ENCODE measurements at regions not wholly inside any gene's neighbourhood (a gene's known extent, or its start where the extent isn't known, plus 50 kb on each side); places are given as distances from the start of the nearest gene placed in this dataset.

- H3K9me3 Mint-ChIP-seq = peaks cover 5 to 8% of the 10 kb centered on the region in 2 donors
- ATAC-seq = no peak
- H3K27ac Mint-ChIP-seq = no peak overlapping the region
- H3K4me1 Mint-ChIP-seq = no peaks in the 10 kb centered on the region
- H3K4me3 Mint-ChIP-seq = no peak overlapping the region
- no peaks in the 10 kb centered on the region for H3K27me3 Mint-ChIP-seq
- no peak for DNase-seq
Measured at GRCh38 chr7:21041666-21042065, 255.0 kb upstream of the SP8 start.

- ATAC-seq (no peak), DNase-seq (no peak)
- H3K4me1 Mint-ChIP-seq = no peaks in the 10 kb centered on the region
- H3K9me3 Mint-ChIP-seq = no peaks in the 10 kb centered on the region
- no peaks in the 10 kb centered on the region for H3K27me3 Mint-ChIP-seq
- H3K27ac Mint-ChIP-seq = no peak overlapping the region
- no peak overlapping the region for H3K4me3 Mint-ChIP-seq
Measured at GRCh38 chr7:21044384-21044783, 257.7 kb upstream of the SP8 start.

DNA sequence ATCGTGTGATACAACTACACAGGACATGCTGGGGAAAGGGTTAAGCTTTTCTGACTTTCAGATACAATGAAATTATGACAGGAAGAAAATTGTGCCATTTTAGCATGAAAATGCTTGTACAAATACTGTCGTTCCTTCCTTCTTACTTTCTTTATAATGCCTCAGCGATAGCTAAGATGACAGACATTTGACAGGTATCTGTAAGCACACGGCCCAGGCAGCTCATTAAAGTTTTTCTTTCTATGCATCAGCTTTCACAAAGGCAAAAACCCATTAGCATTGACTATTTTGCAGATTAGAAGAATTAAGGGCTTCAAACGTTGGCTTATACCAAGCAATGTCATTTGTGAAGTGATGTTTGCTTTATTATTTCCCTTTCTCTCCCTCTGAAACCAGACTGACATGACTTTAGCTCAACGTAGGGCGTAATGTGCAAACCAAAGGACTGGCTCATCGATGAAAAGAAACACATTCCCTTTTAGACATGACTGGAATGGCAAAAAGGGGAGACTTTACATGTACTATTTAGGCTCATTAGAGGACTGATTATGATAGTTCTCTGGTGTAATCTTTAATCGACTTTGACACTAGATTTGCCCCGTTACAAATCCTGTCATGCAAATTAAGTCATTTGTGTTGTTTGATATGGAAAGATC, 258.4 kb upstream of the SP8 start:
- H3K4me1 Mint-ChIP-seq = no peaks in the 10 kb centered on the region
- H3K27me3 Mint-ChIP-seq = no peaks in the 10 kb centered on the region
- H3K9me3 Mint-ChIP-seq = no peaks in the 10 kb centered on the region
- ATAC-seq = no peak
- H3K4me3 Mint-ChIP-seq = no peak overlapping the region
- H3K27ac Mint-ChIP-seq = no peak overlapping the region
- no peak for DNase-seq

DNA sequence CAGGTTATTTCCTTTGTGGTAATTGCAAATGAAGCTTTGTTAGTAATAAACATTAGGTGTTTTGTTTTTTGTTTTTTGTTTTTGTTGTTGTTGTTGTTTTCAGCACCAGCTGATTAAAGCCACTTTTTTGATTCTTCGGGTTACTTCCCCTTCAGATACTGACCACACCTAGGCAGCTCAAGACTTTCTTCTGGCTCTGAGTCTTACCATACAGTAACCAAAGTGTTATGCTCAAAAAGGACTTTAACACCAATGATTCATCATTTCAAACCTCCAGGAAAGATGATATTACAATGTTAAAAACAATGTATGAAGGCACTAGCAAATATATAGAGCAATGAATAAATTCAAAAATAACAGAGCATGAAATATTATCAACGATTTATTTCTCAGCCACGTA, 265.2 kb upstream of the SP8 start:
- H3K27ac Mint-ChIP-seq = no peak overlapping the region
- H3K27me3 Mint-ChIP-seq = no peaks in the 10 kb centered on the region
- H3K9me3 Mint-ChIP-seq = no peaks in the 10 kb centered on the region
- H3K4me3 Mint-ChIP-seq = no peak overlapping the region
- DNase-seq (no peak), ATAC-seq (no peak)
- H3K4me1 Mint-ChIP-seq = no peaks in the 10 kb centered on the region

DNA sequence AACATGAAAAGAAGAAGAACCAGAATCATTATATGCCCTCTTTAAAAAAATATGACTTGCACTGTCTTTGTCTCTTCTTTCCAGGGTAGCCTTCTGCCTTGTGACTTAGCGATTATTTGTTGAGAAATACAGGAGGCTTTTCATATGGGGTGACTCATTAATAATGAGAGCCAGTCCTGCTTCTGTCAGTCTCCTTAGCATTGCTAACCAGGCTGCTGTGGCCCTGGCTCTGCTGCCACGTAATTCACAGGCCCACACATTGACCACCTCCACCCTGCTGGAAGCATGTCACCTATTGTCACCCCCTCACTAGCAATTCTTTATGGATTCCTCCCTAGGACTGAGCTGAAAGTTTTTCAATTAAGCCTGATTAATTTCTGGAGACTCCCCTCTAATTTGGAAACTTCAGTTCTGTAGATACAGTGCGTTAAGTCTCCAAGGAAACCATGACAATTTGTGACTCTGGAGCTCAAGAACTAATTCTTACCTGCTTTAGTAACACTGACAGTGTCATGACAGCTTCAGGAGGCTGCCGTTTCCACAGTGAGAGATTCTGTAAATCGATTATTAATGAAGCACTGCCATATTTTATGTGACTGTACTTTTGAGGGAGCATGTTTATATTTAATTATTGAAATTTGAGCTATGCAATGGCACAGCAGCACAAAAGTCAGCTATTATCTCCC, 267.9 kb upstream of the SP8 start:
- Mint-ChIP-seq H3K4me3 (no peak overlapping the region), H3K9me3 (no peaks in the 10 kb centered on the region), H3K4me1 (no peaks in the 10 kb centered on the region), H3K27ac (no peak overlapping the region), H3K27me3 (no peaks in the 10 kb centered on the region)
- no peak for DNase-seq
- ATAC-seq = no peak

- no peaks in the 10 kb centered on the region for H3K4me1 Mint-ChIP-seq
- DNase-seq = no peak
- peaks cover 0 to 5% of the 10 kb centered on the region in 2 donors for H3K9me3 Mint-ChIP-seq
- H3K27me3 Mint-ChIP-seq = no peaks in the 10 kb centered on the region
- H3K27ac Mint-ChIP-seq = no peak overlapping the region
- no peak for ATAC-seq
- H3K4me3 Mint-ChIP-seq = no peak overlapping the region
Measured at GRCh38 chr7:21059069-21059468, 272.4 kb upstream of the SP8 start.

GRCh38 chr7:21063106-21063505, 276.4 kb upstream of the SP8 start:
- Mint-ChIP-seq H3K4me1 (no peaks in the 10 kb centered on the region), H3K4me3 (no peak overlapping the region), H3K9me3 (peaks cover 0 to 5% of the 10 kb centered on the region in 2 donors), H3K27ac (no peak overlapping the region), H3K27me3 (no peaks in the 10 kb centered on the region)
- ATAC-seq (no peak), DNase-seq (no peak)

- DNase-seq (no peak), ATAC-seq (no peak)
- Mint-ChIP-seq H3K27ac (no peak overlapping the region), H3K27me3 (no peaks in the 10 kb centered on the region), H3K4me3 (no peak overlapping the region), H3K9me3 (peaks cover 0 to 5% of the 10 kb centered on the region in 2 donors), H3K4me1 (no peaks in the 10 kb centered on the region)
Measured at GRCh38 chr7:21064698-21065648, 278.3 kb upstream of the SP8 start.

DNA sequence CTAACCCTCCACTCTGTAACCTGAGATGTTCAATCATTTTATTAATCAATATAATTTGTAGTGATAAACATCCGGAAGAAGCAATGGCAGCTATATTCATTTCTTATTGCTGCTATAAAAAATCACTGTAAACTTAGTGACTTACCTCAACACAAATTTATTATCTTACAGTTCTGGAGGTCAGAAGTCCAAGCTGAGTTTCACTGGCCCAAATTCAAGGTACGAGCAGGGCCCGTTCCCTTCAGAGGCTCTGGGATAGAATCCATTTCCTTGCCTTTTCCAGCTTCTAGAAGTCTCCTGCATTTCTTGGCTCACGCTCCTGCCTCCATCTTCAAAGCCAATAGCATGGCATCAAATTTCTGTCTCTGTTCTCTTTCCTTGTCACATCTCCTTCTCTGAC, 279.5 kb upstream of the SP8 start:
- Mint-ChIP-seq H3K9me3 (peaks cover 0 to 5% of the 10 kb centered on the region in 2 donors), H3K27me3 (no peaks in the 10 kb centered on the region), H3K4me1 (no peaks in the 10 kb centered on the region), H3K4me3 (no peak overlapping the region), H3K27ac (no peak overlapping the region)
- ATAC-seq (no peak), DNase-seq (no peak)

GRCh38 chr7:21067216-21067615, 280.5 kb upstream of the SP8 start:
- H3K27ac Mint-ChIP-seq = no peak overlapping the region
- no peaks in the 10 kb centered on the region for H3K4me1 Mint-ChIP-seq

DNA sequence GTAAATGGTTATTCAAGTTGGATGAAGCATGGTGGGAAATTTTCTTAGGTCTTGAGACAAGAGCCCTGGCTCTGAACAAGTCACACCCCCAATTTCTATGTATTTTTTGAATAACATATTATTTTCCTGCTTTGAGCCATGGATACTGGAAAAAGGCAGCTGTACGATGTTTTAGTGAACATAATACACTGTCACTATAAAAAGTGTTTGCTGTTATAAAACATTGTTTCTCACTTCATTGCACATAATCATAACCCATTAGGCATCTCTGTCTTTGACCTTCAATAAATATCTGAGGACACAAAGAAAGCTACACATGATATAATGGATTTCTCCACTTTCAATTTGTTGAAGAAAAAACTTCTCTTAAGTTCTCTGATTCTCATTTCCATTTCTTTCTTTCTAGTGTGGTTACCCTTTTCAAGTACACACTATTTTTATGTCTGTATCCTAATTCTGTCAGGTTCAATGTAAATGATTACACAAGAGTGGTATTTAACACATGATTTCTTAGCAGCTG, 283.9 kb upstream of the SP8 start:
- peaks cover 7% of the 10 kb centered on the region for H3K27me3 Mint-ChIP-seq
- DNase-seq (no peak), ATAC-seq (no peak)
- no peaks in the 10 kb centered on the region for H3K9me3 Mint-ChIP-seq
- H3K4me3 Mint-ChIP-seq = no peak overlapping the region
- H3K4me1 Mint-ChIP-seq = no peaks in the 10 kb centered on the region
- H3K27ac Mint-ChIP-seq = no peak overlapping the region

More at GRCh38 chr7:21067216-21067615, 280.5 kb upstream of the SP8 start:
- H3K9me3 Mint-ChIP-seq = peaks cover 0 to 5% of the 10 kb centered on the region in 2 donors
- H3K27me3 Mint-ChIP-seq = peaks cover 5% of the 10 kb centered on the region
- ATAC-seq (no peak), DNase-seq (no peak)
- no peak overlapping the region for H3K4me3 Mint-ChIP-seq

DNA sequence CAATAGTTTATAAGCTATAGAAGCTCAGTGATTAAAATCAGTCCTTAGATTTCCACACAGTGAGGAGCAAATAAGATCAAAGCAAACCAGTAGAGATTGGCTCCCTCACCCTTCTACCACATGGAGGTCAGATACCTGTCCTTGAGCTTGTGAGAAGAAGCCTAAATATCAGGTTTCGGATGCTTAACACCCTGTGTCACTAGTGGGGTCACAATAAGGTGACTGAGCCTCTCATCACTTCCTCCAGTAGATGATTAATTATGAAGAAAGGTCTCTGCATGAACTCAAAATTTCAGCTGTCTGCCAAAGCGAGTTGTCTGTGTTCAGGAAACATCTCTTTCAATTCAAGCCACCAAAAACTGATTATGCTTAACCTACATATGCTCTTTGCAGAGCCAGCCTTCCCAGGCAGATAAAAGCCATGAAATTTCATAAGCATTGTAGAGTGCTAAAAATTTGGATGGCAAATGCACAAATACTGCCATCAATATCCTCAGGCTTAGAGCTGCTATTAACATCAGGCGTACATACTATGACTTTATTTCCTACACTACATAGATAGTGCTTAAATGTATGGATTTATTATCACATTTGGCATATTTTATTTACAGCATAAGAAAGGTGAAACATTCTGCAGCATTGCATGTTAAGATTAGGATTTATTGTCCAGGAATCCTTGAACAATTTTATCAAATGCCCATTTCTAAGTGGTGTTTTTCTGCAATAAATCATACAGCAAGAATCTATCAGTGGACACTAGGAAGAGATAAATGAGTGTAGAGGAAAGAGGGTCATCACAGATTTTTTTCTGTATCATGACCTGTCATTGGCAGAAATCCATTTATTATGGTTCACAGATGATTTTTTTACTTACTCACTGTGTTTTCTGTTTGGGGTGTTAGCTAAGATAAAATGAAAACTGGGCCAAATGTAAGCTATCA, 285.1 kb upstream of the SP8 start:
- Mint-ChIP-seq H3K4me3 (no peak overlapping the region), H3K4me1 (no peaks in the 10 kb centered on the region), H3K9me3 (no peaks in the 10 kb centered on the region), H3K27ac (no peak overlapping the region), H3K27me3 (peaks cover 7% of the 10 kb centered on the region)
- no peak for DNase-seq
- no peak for ATAC-seq

DNA sequence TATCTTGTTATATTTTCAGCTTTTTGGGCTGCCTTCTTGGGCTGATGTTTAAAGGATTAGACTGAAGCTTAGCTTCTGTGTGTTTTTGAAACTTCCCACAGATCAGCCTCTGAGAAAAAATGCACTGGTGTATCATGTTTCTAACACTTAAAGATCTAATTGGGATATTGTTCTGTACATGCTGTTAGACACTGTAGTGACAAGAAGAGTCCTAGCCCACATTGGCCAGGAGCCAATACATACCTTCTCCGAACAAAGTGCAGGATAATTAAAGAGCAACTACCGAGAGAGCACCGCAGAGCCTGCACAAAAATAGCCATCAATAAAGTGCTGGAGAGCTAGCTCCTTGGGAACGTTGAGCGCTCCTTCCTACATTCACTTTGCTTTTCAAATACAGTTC, 289.4 kb upstream of the SP8 start:
- no peak for DNase-seq
- peaks cover 7% of the 10 kb centered on the region for H3K27me3 Mint-ChIP-seq
- H3K27ac Mint-ChIP-seq = no peak overlapping the region
- no peak for ATAC-seq
- no peaks in the 10 kb centered on the region for H3K4me1 Mint-ChIP-seq
- H3K4me3 Mint-ChIP-seq = no peak overlapping the region
- no peaks in the 10 kb centered on the region for H3K9me3 Mint-ChIP-seq

DNA sequence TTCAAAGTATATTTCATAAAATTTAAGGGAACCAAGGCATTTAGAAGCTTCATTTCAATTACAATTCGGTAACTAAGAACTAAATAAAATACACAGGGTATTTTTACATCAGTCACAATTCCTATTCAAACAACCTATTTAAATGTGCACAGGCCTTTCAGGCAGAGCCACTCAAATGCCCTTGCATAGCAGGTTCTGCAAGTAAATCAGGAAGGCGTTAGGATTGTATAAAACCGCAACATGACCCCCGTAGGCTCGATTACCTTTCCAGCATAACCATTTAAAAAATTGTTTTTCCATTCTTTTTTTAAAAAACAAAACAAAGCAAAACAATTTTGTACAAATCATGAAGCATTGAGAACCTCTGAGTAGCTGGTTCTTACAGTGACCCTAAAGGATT, 289.9 kb upstream of the SP8 start:
- no peak overlapping the region for H3K27ac Mint-ChIP-seq
- H3K27me3 Mint-ChIP-seq = peaks cover 7% of the 10 kb centered on the region
- ATAC-seq = no peak
- H3K9me3 Mint-ChIP-seq = no peaks in the 10 kb centered on the region
- no peak overlapping the region for H3K4me3 Mint-ChIP-seq
- DNase-seq = no peak
- H3K4me1 Mint-ChIP-seq = no peaks in the 10 kb centered on the region

- no peaks in the 10 kb centered on the region for H3K9me3 Mint-ChIP-seq
- H3K4me3 Mint-ChIP-seq = no peak overlapping the region
- no peak for DNase-seq
- no peak overlapping the region for H3K27ac Mint-ChIP-seq
- no peak for ATAC-seq
- no peaks in the 10 kb centered on the region for H3K4me1 Mint-ChIP-seq
- H3K27me3 Mint-ChIP-seq = no peaks in the 10 kb centered on the region
Measured at GRCh38 chr7:21077602-21078001, 290.9 kb upstream of the SP8 start.

Measured in stimulated activated naive CD8-positive, alpha-beta T cell treated with anti-CD3 and anti-CD28 coated beads, Interleukin-15, amount 100 ng/mL, for 72 hours (primary cell).